ENCODE measurements at regions not wholly inside any gene's neighbourhood (a gene's known extent, or its start where the extent isn't known, plus 50 kb on each side); places are given as distances from the start of the nearest gene placed in this dataset.

- DNase-seq (ENCODE audit: low read depth) = no peak
- H3K4me3 ChIP-seq (ENCODE audit: low read depth, low read length) = no peak overlapping the region
- peaks cover 10% of the 10 kb centered on the region for H3K27me3 ChIP-seq (ENCODE audit: control insufficient read depth, insufficient read depth, low read length)
- H3K36me3 ChIP-seq (ENCODE audit: control insufficient read depth, insufficient read depth, low read length) = no peaks in the 10 kb centered on the region
- TF ChIP-seq CTCF (IDR thresholded peaks at IDR 0.05; ENCODE audit: insufficient read depth, low read length, poor library complexity, severe bottlenecking) = no peak
Measured at GRCh38 chr20:2210646-2211552, 84.9 kb upstream of the TGM3 start.

DNA sequence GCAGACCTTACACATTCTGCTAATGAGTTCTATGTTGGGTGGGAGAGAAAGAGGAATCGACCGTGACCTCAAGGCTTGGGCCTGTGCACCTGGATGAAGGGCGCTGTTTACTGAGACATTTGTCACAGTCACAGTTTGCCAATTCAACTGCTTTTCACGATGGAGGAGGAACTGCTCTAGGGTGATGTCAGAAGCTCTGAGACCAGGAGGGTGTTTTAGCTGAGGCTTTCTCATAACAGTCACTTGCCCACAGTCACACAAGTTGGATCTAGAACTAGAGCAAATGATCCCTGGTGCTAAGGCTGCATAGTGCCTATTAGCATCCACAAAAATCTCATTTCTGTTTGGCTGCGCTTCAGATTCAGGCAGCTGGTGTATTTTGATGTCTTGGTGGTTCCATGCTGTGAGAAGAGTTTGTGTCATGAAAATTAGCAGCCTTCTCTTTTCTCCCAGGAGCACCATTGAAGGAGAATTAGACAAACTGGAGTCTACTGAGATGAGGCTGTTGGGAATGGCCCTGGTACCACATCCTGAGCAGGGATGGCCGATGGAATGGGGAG, 83.3 kb upstream of the TGM3 start:
- Histone ChIP-seq H3K36me3 (ENCODE audit: control insufficient read depth, insufficient read depth, low read length) (no peaks in the 10 kb centered on the region), H3K4me3 (ENCODE audit: low read depth, low read length) (no peak overlapping the region), H3K27me3 (ENCODE audit: control insufficient read depth, insufficient read depth, low read length) (peaks cover 3% of the 10 kb centered on the region)
- DNase-seq (ENCODE audit: low read depth) = no peak
- no peak for TF ChIP-seq CTCF (IDR thresholded peaks at IDR 0.05; ENCODE audit: insufficient read depth, low read length, poor library complexity, severe bottlenecking)

DNA sequence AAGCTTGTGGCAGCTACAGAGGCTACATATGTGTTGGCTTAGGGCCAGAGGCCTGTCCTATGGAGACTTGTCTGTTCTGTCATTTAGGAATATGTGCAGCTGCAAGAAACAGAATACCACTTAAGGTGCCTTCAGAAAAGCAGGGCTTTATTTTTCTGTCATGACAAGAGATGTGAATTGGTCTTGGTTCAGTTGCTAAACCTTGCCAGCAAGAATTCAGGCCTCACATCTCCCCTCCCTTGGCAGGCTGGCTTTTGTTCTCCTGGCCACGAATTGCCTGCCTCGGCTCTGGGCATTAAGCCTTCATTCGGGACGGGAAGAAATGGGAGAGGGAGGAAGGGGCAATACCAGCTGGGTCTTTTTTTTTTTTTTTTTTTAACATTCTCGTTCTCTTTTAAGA, 82.4 kb upstream of the TGM3 start:
- no peak overlapping the region for H3K4me3 ChIP-seq (ENCODE audit: low read depth, low read length)
- peaks cover 2% of the 10 kb centered on the region for H3K27me3 ChIP-seq (ENCODE audit: control insufficient read depth, insufficient read depth, low read length)
- no peaks in the 10 kb centered on the region for H3K36me3 ChIP-seq (ENCODE audit: control insufficient read depth, insufficient read depth, low read length)

DNA sequence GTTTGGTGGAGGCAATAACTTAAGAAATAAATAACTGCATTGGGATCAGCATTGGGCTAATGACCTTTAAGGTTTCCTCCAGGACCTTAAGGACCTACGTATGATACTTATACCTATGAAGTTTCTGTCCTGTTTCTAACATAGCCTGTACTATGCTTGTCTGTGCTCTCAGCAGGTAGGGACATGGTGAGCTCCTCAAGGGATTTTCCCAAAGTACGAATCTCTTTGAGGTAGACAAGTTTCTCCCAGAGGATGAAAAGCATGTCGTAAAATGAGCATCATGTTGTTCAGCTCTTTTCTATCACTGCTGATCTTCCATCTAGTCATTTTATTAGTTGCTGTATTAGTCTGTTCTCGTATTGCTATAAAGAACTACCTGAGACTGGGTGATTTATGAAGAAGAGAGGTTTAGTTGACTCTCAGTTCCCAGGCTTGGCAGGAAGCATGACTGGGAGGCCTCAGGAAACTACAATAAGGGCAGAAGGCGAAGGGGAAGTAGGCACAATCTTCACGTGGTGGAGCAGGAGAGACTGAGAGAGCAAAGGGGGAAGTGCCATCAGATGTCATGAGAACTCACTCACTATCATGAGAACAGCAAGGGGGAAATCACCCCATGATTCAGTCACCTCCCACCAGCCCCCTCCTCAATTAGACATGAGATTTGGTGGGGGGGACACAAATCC, 77.8 kb upstream of the TGM3 start:
- no peak for TF ChIP-seq CTCF (IDR thresholded peaks at IDR 0.05; ENCODE audit: insufficient read depth, low read length, poor library complexity, severe bottlenecking)
- Histone ChIP-seq H3K4me3 (ENCODE audit: low read depth, low read length) (no peak overlapping the region), H3K27me3 (ENCODE audit: control insufficient read depth, insufficient read depth, low read length) (no peaks in the 10 kb centered on the region), H3K36me3 (ENCODE audit: control insufficient read depth, insufficient read depth, low read length) (no peaks in the 10 kb centered on the region)
- DNase-seq (ENCODE audit: low read depth) = no peak

More for the DNA sequence above, 82.4 kb upstream of the TGM3 start:
- TF ChIP-seq CTCF (IDR thresholded peaks at IDR 0.05; ENCODE audit: insufficient read depth, low read length, poor library complexity, severe bottlenecking) = no peak
- DNase-seq (ENCODE audit: low read depth) = no peak

DNA sequence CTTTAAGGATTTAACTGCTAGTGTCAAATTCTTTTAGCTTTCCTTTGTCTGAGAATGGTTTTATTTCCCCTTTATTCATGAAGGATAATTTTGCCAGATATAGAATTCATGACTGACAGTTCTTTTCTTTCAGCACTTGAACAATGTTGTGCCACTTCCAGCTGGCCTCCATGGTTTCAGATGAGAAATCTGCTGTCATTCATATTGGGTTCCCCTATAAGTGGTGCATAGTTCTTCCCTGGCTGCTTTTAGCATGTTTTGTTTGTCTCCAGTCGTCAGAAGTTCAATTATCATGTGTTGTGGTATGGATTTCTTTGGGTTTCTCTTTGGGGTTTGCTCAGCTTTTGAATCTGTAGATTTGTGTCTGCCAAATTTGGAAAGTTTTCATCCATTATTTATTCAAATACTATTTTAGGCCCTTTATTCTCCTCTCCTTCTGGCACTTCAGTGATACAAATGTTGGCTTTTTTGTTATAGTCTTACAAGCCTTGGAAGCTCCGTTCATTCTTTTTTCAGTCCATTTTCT, 76.3 kb upstream of the TGM3 start:
- TF ChIP-seq CTCF (IDR thresholded peaks at IDR 0.05; ENCODE audit: insufficient read depth, low read length, poor library complexity, severe bottlenecking) = no peak
- Histone ChIP-seq H3K27me3 (ENCODE audit: control insufficient read depth, insufficient read depth, low read length) (no peaks in the 10 kb centered on the region), H3K36me3 (ENCODE audit: control insufficient read depth, insufficient read depth, low read length) (no peaks in the 10 kb centered on the region), H3K4me3 (ENCODE audit: low read depth, low read length) (no peak overlapping the region)
- no peak for DNase-seq (ENCODE audit: low read depth)

Measured in kidney epithelial cell (primary cell).